GM06990 (cell line): ENCODE measurements at regions not wholly inside any gene's neighbourhood (a gene's known extent, or its start where the extent isn't known, plus 50 kb on each side); places are given as distances from the start of the nearest gene placed in this dataset.

ENCODE experiments used
- DNase-seq: peaks from one replicate; pipeline ENCODE4 v3.0.0-alpha.2; 2011; ENCODE audit not compliant: insufficient read length; ENCODE audit errors: extremely low read depth
- H3K27me3 ChIP-seq: replicated peaks from 2 replicates; pipeline ENCODE4 v1.6.0; 2011; ENCODE audit warnings: low read length; ENCODE audit not compliant: control insufficient read depth, insufficient read depth
- H3K36me3 ChIP-seq: 2 replicates; pipeline ENCODE4 v1.5.1; 2011; ENCODE audit warnings: low read length; ENCODE audit not compliant: control insufficient read depth, insufficient read depth
- H3K4me3 ChIP-seq: replicated peaks from 2 replicates; pipeline ENCODE4 v1.5.1; 2011; ENCODE audit warnings: low read depth, mild to moderate bottlenecking, control low read depth, low read length
- TF ChIP-seq, protein P1 (sequence below): IDR thresholded peaks from 2 replicates; pipeline ENCODE4 v1.5.1; 2011; ENCODE audit warnings: low read length, control low read depth, mild to moderate bottlenecking, inconsistent platforms; ENCODE audit not compliant: insufficient read depth, poor library complexity, severe bottlenecking

DNA sequence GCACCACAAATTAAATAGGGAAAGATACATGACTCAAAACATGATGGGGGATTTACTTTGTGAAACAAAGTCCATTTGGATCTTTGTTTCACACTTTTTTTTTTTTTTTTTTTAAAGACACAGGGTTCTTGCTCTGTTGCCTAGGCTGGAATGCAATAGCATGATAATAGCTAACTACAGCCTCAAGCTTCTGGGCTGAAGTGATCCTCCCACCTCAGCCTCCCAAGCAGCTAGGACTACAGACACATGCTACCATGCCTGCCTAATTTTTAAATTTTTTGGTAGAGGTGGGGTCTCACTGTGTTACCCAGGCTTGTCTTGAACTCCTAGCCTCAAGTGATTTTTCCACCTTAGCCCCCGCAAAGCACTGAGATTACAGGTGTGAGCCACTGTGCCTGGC, 172.6 kb upstream of the KLF14 start:
- no peak for DNase-seq

GRCh38 chr7:130907439-130907838, 173.4 kb upstream of the KLF14 start:
- no peak for DNase-seq
- peaks cover 23% of the 10 kb centered on the region for H3K36me3 ChIP-seq
- TF ChIP-seq, protein P1, sequence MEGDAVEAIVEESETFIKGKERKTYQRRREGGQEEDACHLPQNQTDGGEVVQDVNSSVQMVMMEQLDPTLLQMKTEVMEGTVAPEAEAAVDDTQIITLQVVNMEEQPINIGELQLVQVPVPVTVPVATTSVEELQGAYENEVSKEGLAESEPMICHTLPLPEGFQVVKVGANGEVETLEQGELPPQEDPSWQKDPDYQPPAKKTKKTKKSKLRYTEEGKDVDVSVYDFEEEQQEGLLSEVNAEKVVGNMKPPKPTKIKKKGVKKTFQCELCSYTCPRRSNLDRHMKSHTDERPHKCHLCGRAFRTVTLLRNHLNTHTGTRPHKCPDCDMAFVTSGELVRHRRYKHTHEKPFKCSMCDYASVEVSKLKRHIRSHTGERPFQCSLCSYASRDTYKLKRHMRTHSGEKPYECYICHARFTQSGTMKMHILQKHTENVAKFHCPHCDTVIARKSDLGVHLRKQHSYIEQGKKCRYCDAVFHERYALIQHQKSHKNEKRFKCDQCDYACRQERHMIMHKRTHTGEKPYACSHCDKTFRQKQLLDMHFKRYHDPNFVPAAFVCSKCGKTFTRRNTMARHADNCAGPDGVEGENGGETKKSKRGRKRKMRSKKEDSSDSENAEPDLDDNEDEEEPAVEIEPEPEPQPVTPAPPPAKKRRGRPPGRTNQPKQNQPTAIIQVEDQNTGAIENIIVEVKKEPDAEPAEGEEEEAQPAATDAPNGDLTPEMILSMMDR: no peak
- no peaks in the 10 kb centered on the region for H3K27me3 ChIP-seq
- H3K4me3 ChIP-seq: no peak overlapping the region

More for the DNA sequence above, 172.6 kb upstream of the KLF14 start:
- no peaks in the 10 kb centered on the region for H3K27me3 ChIP-seq
- peaks cover 24% of the 10 kb centered on the region for H3K36me3 ChIP-seq
- TF ChIP-seq, protein P1: no peak
- H3K4me3 ChIP-seq: no peak overlapping the region

GRCh38 chr7:130908345-130909160, 174.5 kb upstream of the KLF14 start:
- TF ChIP-seq, protein P1: no peak
- no peak for DNase-seq
- H3K36me3 ChIP-seq: peaks cover 14% of the 10 kb centered on the region
- no peak overlapping the region for H3K4me3 ChIP-seq
- H3K27me3 ChIP-seq: no peaks in the 10 kb centered on the region

DNA sequence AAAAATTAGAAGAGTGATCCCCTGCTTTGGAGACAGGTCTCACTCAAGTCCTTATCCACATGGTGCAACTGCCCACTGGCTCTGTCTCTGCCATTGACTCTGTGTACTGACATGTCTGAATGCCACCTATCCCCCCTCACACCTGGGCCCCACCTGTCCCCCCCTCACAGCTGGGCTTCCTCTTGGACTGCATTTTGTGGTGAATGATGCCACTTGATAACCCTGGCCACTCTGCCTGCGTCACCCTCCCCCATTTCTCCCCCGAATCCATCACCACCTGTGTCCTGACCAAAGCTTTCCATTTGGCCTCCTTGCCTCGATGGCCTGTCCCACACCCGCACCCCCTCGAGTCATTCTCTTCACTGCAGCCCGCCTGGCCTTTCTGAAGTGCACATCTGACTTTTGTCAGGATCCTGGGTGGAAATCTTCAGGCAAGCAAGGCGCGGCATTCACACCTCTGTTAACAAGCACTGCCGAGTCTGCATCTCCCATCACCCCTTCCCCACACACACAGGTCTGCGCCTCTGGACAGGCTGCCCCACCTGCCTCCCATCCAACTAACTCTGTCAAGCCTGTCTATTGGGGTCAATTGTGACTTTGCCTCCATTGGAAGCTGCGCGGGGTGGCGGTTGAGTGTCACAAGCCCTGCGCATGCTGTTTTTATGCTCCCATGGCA, 175.3 kb upstream of the KLF14 start:
- peaks cover 12% of the 10 kb centered on the region for H3K36me3 ChIP-seq
- H3K4me3 ChIP-seq: no peak overlapping the region

GRCh38 chr7:130909881-130910672, 176.1 kb upstream of the KLF14 start:
- TF ChIP-seq, protein P1: no peak
- H3K27me3 ChIP-seq: no peaks in the 10 kb centered on the region
- no peak overlapping the region for H3K4me3 ChIP-seq
- no peak for DNase-seq
- peaks cover 12% of the 10 kb centered on the region for H3K36me3 ChIP-seq

More for the DNA sequence above, 175.3 kb upstream of the KLF14 start:
- no peaks in the 10 kb centered on the region for H3K27me3 ChIP-seq
- no peak for DNase-seq
- TF ChIP-seq, protein P1: no peak
